HUES64 (cell line): ENCODE measurements at regions not wholly inside any gene's neighbourhood (a gene's known extent, or its start where the extent isn't known, plus 50 kb on each side); places are given as distances from the start of the nearest gene placed in this dataset.

Source experiments
- H3K27ac ChIP-seq: 2 replicates; pipeline ENCODE4 v1.7.0; 2013; ENCODE audit warnings: low read depth, low read length, inconsistent platforms
- H3K27me3 ChIP-seq: 2 replicates; pipeline ENCODE4 v1.6.1; 2013; ENCODE audit warnings: mild to moderate bottlenecking, low read length; ENCODE audit not compliant: insufficient read depth
- H3K36me3 ChIP-seq: 2 replicates; pipeline ENCODE4 v1.6.1; 2013; ENCODE audit warnings: mild to moderate bottlenecking, low read length; ENCODE audit not compliant: insufficient read depth
- H3K4me1 ChIP-seq: 2 replicates; pipeline ENCODE4 v1.6.1; 2013; ENCODE audit warnings: mild to moderate bottlenecking, low read length, moderate library complexity; ENCODE audit not compliant: insufficient read depth
- H3K4me3 ChIP-seq: 2 replicates; pipeline ENCODE4 v1.5.1; 2013; ENCODE audit warnings: mild to moderate bottlenecking, low read length, moderate library complexity
- H3K9ac ChIP-seq: 2 replicates; pipeline ENCODE4 v1.6.1; 2013; ENCODE audit warnings: mild to moderate bottlenecking, low read depth, low read length
- H3K9me3 ChIP-seq: 2 replicates; pipeline ENCODE4 v1.6.1; 2013; ENCODE audit warnings: low read depth, low read length; ENCODE audit not compliant: insufficient read depth
- WGBS: fragments of 150-250, 120-280 bp; methylation state at CpG from one replicate; pipeline ENCODE4 v1.1.7; 2013; ENCODE audit warnings: missing lambda C conversion rate; 5-methylcytosine and 5-hydroxymethylcytosine counted together

- H3K27me3 ChIP-seq, result no peaks in the 10 kb centered on the region
- no peak overlapping the region for H3K9ac ChIP-seq
- no peaks in the 10 kb centered on the region for H3K9me3 ChIP-seq
- WGBS, result no CpG with 5 or more reads among the region's 1 CpG
- H3K4me3 ChIP-seq, result no peak overlapping the region
- no peaks in the 10 kb centered on the region for H3K4me1 ChIP-seq
- no peak overlapping the region for H3K27ac ChIP-seq
- H3K36me3 ChIP-seq, result no peaks in the 10 kb centered on the region
These were observed 532.3 kb downstream of the KCNA4 start for GRCh38 chr11:29484548-29484947.

GRCh38 chr11:29483831-29484230 is 533.0 kb downstream of the KCNA4 start:
- Histone ChIP-seq H3K27me3 (no peaks in the 10 kb centered on the region), H3K9me3 (no peaks in the 10 kb centered on the region)
- WGBS, result 87% methylated on average over 2 of the region's 2 CpGs

GRCh38 chr11:29482510-29482909 is 534.3 kb downstream of the KCNA4 start:
- no peaks in the 10 kb centered on the region for H3K27me3 ChIP-seq

More at GRCh38 chr11:29483831-29484230, 533.0 kb downstream of the KCNA4 start:
- H3K27ac ChIP-seq, result no peak overlapping the region
- H3K9ac ChIP-seq, result no peak overlapping the region
- no peaks in the 10 kb centered on the region for H3K36me3 ChIP-seq
- no peaks in the 10 kb centered on the region for H3K4me1 ChIP-seq
- no peak overlapping the region for H3K4me3 ChIP-seq

GRCh38 chr11:29481738-29482137 is 535.1 kb downstream of the KCNA4 start:
- no peak overlapping the region for H3K27ac ChIP-seq
- H3K4me1 ChIP-seq, result no peaks in the 10 kb centered on the region
- no peaks in the 10 kb centered on the region for H3K36me3 ChIP-seq
- no peak overlapping the region for H3K4me3 ChIP-seq
- WGBS, result no CpG with 5 or more reads among the region's 2 CpGs
- no peaks in the 10 kb centered on the region for H3K9me3 ChIP-seq
- no peaks in the 10 kb centered on the region for H3K27me3 ChIP-seq
- H3K9ac ChIP-seq, result no peak overlapping the region

More at GRCh38 chr11:29482510-29482909, 534.3 kb downstream of the KCNA4 start:
- Histone ChIP-seq H3K27ac (no peak overlapping the region), H3K9me3 (no peaks in the 10 kb centered on the region), H3K4me1 (no peaks in the 10 kb centered on the region), H3K9ac (no peak overlapping the region), H3K4me3 (no peak overlapping the region), H3K36me3 (no peaks in the 10 kb centered on the region)
- 93% methylated on average over 4 of the region's 4 CpGs for WGBS

GRCh38 chr11:29480981-29481380 is 535.8 kb downstream of the KCNA4 start:
- no peaks in the 10 kb centered on the region for H3K36me3 ChIP-seq
- WGBS, result 100% methylated on average over 1 of the region's 1 CpG
- H3K9ac ChIP-seq, result no peak overlapping the region
- no peaks in the 10 kb centered on the region for H3K27me3 ChIP-seq
- H3K27ac ChIP-seq, result no peak overlapping the region
- H3K9me3 ChIP-seq, result no peaks in the 10 kb centered on the region
- no peak overlapping the region for H3K4me3 ChIP-seq
- H3K4me1 ChIP-seq, result no peaks in the 10 kb centered on the region

- Histone ChIP-seq H3K4me3 (no peak overlapping the region), H3K27ac (no peak overlapping the region), H3K27me3 (no peaks in the 10 kb centered on the region), H3K4me1 (peaks cover 11% of the 10 kb centered on the region), H3K9me3 (no peaks in the 10 kb centered on the region), H3K9ac (no peak overlapping the region), H3K36me3 (no peaks in the 10 kb centered on the region)
- 100% methylated on average over 1 of the region's 1 CpG for WGBS
These were observed 558.6 kb downstream of the KCNA4 start for GRCh38 chr11:29458252-29458651.

- no peaks in the 10 kb centered on the region for H3K9me3 ChIP-seq
- H3K27me3 ChIP-seq, result no peaks in the 10 kb centered on the region
- H3K27ac ChIP-seq, result no peak overlapping the region
- H3K4me3 ChIP-seq, result no peak overlapping the region
- H3K4me1 ChIP-seq, result peaks cover 9% of the 10 kb centered on the region
- H3K36me3 ChIP-seq, result no peaks in the 10 kb centered on the region
- 97% methylated on average over 1 of the region's 1 CpG for WGBS
- no peak overlapping the region for H3K9ac ChIP-seq
These were observed 564.7 kb downstream of the KCNA4 start for GRCh38 chr11:29452146-29452545.

- 93% methylated on average over 2 of the region's 2 CpGs for WGBS
- no peak overlapping the region for H3K4me3 ChIP-seq
- no peaks in the 10 kb centered on the region for H3K9me3 ChIP-seq
- no peak overlapping the region for H3K9ac ChIP-seq
- no peaks in the 10 kb centered on the region for H3K36me3 ChIP-seq
- no peak overlapping the region for H3K27ac ChIP-seq
- no peaks in the 10 kb centered on the region for H3K27me3 ChIP-seq
- no peaks in the 10 kb centered on the region for H3K4me1 ChIP-seq
These were observed 567.4 kb downstream of the KCNA4 start for GRCh38 chr11:29449281-29450074.

- WGBS, result 79% methylated on average over 3 of the region's 3 CpGs
- Histone ChIP-seq H3K9ac (no peak overlapping the region), H3K4me1 (no peaks in the 10 kb centered on the region), H3K4me3 (no peak overlapping the region), H3K27me3 (no peaks in the 10 kb centered on the region), H3K9me3 (no peaks in the 10 kb centered on the region), H3K27ac (no peak overlapping the region), H3K36me3 (no peaks in the 10 kb centered on the region)
These were observed 568.5 kb downstream of the KCNA4 start for GRCh38 chr11:29448246-29448877.

- no peaks in the 10 kb centered on the region for H3K9me3 ChIP-seq
- no peaks in the 10 kb centered on the region for H3K4me1 ChIP-seq
- H3K9ac ChIP-seq, result no peak overlapping the region
- no CpG with 5 or more reads among the region's 1 CpG for WGBS
- H3K36me3 ChIP-seq, result no peaks in the 10 kb centered on the region
- H3K4me3 ChIP-seq, result no peak overlapping the region
- H3K27me3 ChIP-seq, result no peaks in the 10 kb centered on the region
- no peak overlapping the region for H3K27ac ChIP-seq
These were observed 569.0 kb downstream of the KCNA4 start for GRCh38 chr11:29447821-29448220.

GRCh38 chr11:29446132-29446531 is 570.7 kb downstream of the KCNA4 start:
- no peaks in the 10 kb centered on the region for H3K36me3 ChIP-seq
- H3K9ac ChIP-seq, result no peak overlapping the region
- 89% methylated on average over 7 of the region's 7 CpGs for WGBS
- H3K4me1 ChIP-seq, result no peaks in the 10 kb centered on the region
- no peak overlapping the region for H3K27ac ChIP-seq
- H3K9me3 ChIP-seq, result no peaks in the 10 kb centered on the region
- no peaks in the 10 kb centered on the region for H3K27me3 ChIP-seq
- no peak overlapping the region for H3K4me3 ChIP-seq
